ENCODE measurements at regions not wholly inside any gene's neighbourhood (a gene's known extent, or its start where the extent isn't known, plus 50 kb on each side); places are given as distances from the start of the nearest gene placed in this dataset.

DNA sequence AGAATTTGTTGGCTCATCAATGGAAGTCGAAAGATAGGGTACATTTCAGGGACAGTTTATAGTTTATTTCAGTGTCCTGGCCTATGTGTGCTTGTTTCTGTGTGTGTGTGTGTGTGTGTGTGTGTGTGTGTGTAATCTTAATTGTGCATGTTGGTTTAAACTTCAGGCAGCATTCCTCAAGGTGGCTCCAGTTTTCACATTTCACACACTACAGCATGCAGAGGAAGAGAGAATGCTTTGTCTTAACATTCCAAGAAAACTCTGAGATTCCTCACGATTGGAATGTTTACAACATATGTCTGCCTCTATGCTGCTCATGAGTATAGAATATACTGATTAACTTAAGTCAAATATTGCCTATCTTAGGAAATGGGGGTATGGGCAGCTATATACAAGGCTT, 332.6 kb upstream of the EPHA7 start:
- Histone ChIP-seq H3K9me2 (ENCODE audit: insufficient read depth) (no peaks in the 10 kb centered on the region), H3K79me2 (ENCODE audit: insufficient read depth, low read length) (no peaks in the 10 kb centered on the region), H3K4me3 (replicated peaks in 1 of 2; ENCODE audit: low read depth in 1 of 2, low read length in 2 of 2) (no peak overlapping the region), H3K36me3 (ENCODE audit: control insufficient read depth in 1 of 2, insufficient read depth in 2 of 2, low read length in 2 of 2) (no peaks in the 10 kb centered on the region), H3K4me2 (ENCODE audit: low read length) (no peak overlapping the region), H2AFZ (ENCODE audit: low read depth, low read length, poor library complexity, severe bottlenecking) (no peak overlapping the region), H3K4me1 (ENCODE audit: control insufficient read depth in 1 of 2, insufficient read depth in 2 of 2, low read length in 2 of 2) (no peaks in the 10 kb centered on the region), H3K27ac (ENCODE audit: low read depth, low read length) (no peak overlapping the region), H3K27me3 (ENCODE audit: insufficient read depth, low read length) (no peaks in the 10 kb centered on the region), H3K9ac (ENCODE audit: low read length) (no peak overlapping the region), H4K20me1 (ENCODE audit: insufficient read depth) (no peaks in the 10 kb centered on the region), H3K9me3 (ENCODE audit: control insufficient read depth in 1 of 2, insufficient read depth in 1 of 2, low read depth in 1 of 2, low read length in 2 of 2) (no peaks in the 10 kb centered on the region; a peak in 2 of 4 replicates)
- CTCF ChIA-PET = no interaction called here
- DNase-seq (ENCODE audit: low read depth, low spot score) (no peak), ATAC-seq (no peak)
- intact Hi-C loops (cut with micrococcal nuclease) = no loop called here
- no peak for TF ChIP-seq POLR2AphosphoS5 (IDR thresholded peaks at IDR 0.05; ENCODE audit: low read depth, low read length)
- no peak for TF ChIP-seq EZH2phosphoT487 (IDR thresholded peaks at IDR 0.05; ENCODE audit: borderline replicate concordance)
- TF ChIP-seq, protein P1, sequence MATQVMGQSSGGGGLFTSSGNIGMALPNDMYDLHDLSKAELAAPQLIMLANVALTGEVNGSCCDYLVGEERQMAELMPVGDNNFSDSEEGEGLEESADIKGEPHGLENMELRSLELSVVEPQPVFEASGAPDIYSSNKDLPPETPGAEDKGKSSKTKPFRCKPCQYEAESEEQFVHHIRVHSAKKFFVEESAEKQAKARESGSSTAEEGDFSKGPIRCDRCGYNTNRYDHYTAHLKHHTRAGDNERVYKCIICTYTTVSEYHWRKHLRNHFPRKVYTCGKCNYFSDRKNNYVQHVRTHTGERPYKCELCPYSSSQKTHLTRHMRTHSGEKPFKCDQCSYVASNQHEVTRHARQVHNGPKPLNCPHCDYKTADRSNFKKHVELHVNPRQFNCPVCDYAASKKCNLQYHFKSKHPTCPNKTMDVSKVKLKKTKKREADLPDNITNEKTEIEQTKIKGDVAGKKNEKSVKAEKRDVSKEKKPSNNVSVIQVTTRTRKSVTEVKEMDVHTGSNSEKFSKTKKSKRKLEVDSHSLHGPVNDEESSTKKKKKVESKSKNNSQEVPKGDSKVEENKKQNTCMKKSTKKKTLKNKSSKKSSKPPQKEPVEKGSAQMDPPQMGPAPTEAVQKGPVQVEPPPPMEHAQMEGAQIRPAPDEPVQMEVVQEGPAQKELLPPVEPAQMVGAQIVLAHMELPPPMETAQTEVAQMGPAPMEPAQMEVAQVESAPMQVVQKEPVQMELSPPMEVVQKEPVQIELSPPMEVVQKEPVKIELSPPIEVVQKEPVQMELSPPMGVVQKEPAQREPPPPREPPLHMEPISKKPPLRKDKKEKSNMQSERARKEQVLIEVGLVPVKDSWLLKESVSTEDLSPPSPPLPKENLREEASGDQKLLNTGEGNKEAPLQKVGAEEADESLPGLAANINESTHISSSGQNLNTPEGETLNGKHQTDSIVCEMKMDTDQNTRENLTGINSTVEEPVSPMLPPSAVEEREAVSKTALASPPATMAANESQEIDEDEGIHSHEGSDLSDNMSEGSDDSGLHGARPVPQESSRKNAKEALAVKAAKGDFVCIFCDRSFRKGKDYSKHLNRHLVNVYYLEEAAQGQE (IDR thresholded peaks at IDR 0.05; ENCODE audit: low read depth) = no peak
- TF ChIP-seq TCF7L2 (IDR thresholded peaks at IDR 0.05; ENCODE audit: borderline replicate concordance, extremely low read depth, insufficient read depth, insufficient read length) = no peak
- TF ChIP-seq EGR1 (IDR thresholded peaks at IDR 0.05; ENCODE audit: low read depth) = no peak
- no peak for TF ChIP-seq RAD21 (IDR thresholded peaks at IDR 0.05; ENCODE audit: low read depth)
- TF ChIP-seq, protein P2, sequence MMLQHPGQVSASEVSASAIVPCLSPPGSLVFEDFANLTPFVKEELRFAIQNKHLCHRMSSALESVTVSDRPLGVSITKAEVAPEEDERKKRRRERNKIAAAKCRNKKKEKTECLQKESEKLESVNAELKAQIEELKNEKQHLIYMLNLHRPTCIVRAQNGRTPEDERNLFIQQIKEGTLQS (IDR thresholded peaks at IDR 0.05) = no peak
- TF ChIP-seq, protein P3, sequence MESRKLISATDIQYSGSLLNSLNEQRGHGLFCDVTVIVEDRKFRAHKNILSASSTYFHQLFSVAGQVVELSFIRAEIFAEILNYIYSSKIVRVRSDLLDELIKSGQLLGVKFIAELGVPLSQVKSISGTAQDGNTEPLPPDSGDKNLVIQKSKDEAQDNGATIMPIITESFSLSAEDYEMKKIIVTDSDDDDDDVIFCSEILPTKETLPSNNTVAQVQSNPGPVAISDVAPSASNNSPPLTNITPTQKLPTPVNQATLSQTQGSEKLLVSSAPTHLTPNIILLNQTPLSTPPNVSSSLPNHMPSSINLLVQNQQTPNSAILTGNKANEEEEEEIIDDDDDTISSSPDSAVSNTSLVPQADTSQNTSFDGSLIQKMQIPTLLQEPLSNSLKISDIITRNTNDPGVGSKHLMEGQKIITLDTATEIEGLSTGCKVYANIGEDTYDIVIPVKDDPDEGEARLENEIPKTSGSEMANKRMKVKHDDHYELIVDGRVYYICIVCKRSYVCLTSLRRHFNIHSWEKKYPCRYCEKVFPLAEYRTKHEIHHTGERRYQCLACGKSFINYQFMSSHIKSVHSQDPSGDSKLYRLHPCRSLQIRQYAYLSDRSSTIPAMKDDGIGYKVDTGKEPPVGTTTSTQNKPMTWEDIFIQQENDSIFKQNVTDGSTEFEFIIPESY (IDR thresholded peaks at IDR 0.05; ENCODE audit: extremely low read depth, insufficient replicate concordance, low read length) = no peak
- no peak for TF ChIP-seq JUND (IDR thresholded peaks at IDR 0.05)
- RAD21 ChIA-PET (ENCODE audit: low non-redundant PET in 1 of 2, low total read pairs in 2 of 2, uncharacterized antibody in 2 of 2, unreplicated experiment in 2 of 2) = no interaction called here
- POLR2A ChIA-PET = no interaction called here
- no TSS peak for BruUV-seq (replicated peaks)

Measured in HCT116 (cell line).